NOMO-1 treated with dmso at 0.1 percent for 144 hours (cell line): ENCODE measurements at regions not wholly inside any gene's neighbourhood (a gene's known extent, or its start where the extent isn't known, plus 50 kb on each side); places are given as distances from the start of the nearest gene placed in this dataset.
A peak's percentile ranks its signal among the peaks of the same experiment; 100 is the strongest.

Experiments used
- DNase-seq: peaks from one replicate; lab custom pipeline; 2025; ENCODE audit not compliant: unreplicated experiment; lab: John Stamatoyannopoulos, UW

- DNase-seq = no peak
Measured at GRCh38 chr16:85162478-85163277, 50.4 kb upstream of the CIBAR2 start.

- DNase-seq = no peak
Measured at GRCh38 chr16:85163278-85164112, 51.2 kb upstream of the CIBAR2 start.

GRCh38 chr16:85164431-85164830 lies 52.2 kb upstream of the CIBAR2 start:
- no peak for DNase-seq

- no peak for DNase-seq
Measured at GRCh38 chr16:85164838-85165516, 52.7 kb upstream of the CIBAR2 start.

GRCh38 chr16:85165781-85166180 lies 53.5 kb upstream of the CIBAR2 start:
- DNase-seq = no peak

- DNase-seq = no peak
Measured at GRCh38 chr16:85166281-85166680, 54.0 kb upstream of the CIBAR2 start.

GRCh38 chr16:85166699-85167588 lies 54.7 kb upstream of the CIBAR2 start:
- DNase-seq = no peak

- no peak for DNase-seq
Measured at GRCh38 chr16:85167589-85168537, 55.6 kb upstream of the CIBAR2 start.

GRCh38 chr16:85168732-85169256 lies 56.5 kb upstream of the CIBAR2 start:
- no peak for DNase-seq

GRCh38 chr16:85169333-85170065 lies 57.2 kb upstream of the CIBAR2 start:
- no peak for DNase-seq

GRCh38 chr16:85170066-85170491 lies 57.8 kb upstream of the CIBAR2 start:
- no peak for DNase-seq

GRCh38 chr16:85170590-85171003 lies 58.3 kb upstream of the CIBAR2 start:
- DNase-seq = no peak

- no peak for DNase-seq
Measured at GRCh38 chr16:85171004-85171758, 58.9 kb upstream of the CIBAR2 start.

GRCh38 chr16:85171759-85172454 lies 59.6 kb upstream of the CIBAR2 start:
- DNase-seq = peak; percentile 27

GRCh38 chr16:85172455-85173145 lies 60.3 kb upstream of the CIBAR2 start:
- DNase-seq = no peak

GRCh38 chr16:85173146-85173980 lies 61.1 kb upstream of the CIBAR2 start:
- no peak for DNase-seq
